ENCODE measurements at regions not wholly inside any gene's neighbourhood (a gene's known extent, or its start where the extent isn't known, plus 50 kb on each side); places are given as distances from the start of the nearest gene placed in this dataset.

DNA sequence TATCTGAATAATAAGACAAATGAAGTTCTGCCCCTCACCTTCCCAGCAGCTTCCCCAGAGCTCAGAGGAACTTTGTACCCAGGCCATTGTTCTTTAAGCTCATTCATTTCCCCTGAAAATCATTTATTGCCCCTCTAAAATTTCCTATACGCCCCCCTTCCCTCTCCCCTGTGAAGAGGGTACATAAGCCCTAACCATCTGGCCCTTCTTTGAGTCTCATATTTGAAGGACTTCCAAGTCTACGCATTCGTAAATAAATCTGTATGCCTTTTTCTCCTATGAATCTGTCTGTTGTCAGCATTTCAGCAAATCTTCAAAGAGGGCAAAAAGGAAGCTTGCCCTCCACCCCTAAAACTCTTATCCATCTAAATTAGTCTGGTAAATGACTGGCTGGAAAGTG, 73.1 kb upstream of the DST start (continued):
- TF ChIP-seq, protein P1, sequence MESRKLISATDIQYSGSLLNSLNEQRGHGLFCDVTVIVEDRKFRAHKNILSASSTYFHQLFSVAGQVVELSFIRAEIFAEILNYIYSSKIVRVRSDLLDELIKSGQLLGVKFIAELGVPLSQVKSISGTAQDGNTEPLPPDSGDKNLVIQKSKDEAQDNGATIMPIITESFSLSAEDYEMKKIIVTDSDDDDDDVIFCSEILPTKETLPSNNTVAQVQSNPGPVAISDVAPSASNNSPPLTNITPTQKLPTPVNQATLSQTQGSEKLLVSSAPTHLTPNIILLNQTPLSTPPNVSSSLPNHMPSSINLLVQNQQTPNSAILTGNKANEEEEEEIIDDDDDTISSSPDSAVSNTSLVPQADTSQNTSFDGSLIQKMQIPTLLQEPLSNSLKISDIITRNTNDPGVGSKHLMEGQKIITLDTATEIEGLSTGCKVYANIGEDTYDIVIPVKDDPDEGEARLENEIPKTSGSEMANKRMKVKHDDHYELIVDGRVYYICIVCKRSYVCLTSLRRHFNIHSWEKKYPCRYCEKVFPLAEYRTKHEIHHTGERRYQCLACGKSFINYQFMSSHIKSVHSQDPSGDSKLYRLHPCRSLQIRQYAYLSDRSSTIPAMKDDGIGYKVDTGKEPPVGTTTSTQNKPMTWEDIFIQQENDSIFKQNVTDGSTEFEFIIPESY (CRISPR knock-in tag; IDR thresholded peaks at IDR 0.05), result no peak
- TF ChIP-seq ZFP36L1 (CRISPR knock-in tag; IDR thresholded peaks at IDR 0.05) (no peak), GABPA (IDR thresholded peaks at IDR 0.05; ENCODE audit: low read depth, low read length) (no peak), GABPA (CRISPR knock-in tag; IDR thresholded peaks at IDR 0.05; ENCODE audit: low read depth) (no peak), RBFOX2 (IDR thresholded peaks at IDR 0.05; ENCODE audit: low read depth, low read length) (no peak)
- TF ChIP-seq, protein P2, sequence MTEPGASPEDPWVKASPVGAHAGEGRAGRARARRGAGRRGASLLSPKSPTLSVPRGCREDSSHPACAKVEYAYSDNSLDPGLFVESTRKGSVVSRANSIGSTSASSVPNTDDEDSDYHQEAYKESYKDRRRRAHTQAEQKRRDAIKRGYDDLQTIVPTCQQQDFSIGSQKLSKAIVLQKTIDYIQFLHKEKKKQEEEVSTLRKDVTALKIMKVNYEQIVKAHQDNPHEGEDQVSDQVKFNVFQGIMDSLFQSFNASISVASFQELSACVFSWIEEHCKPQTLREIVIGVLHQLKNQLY (CRISPR knock-in tag; IDR thresholded peaks at IDR 0.05), result no peak

DNA sequence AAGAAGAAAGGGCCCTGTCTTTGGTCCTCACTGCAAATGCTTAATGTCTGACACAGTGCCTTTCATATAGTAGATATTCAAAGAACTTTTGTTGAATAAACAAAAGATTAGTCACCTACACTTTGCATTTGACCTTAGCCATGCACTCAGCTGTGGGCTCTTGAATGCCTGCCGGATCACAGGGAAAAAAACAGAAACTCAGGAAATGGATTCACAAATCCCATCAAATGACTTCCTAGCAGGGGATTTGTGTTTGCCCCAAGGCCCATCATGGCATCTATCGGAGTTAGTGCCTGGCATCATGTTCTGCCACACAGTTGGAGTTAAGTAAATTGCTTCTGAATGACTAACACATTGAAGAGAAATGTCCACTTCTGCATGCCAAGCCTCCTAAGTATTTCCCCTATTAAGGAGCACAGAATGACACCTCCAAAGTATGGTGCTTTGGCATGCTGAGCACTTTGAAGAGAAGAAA, 72.3 kb upstream of the DST start:
- Histone ChIP-seq H3K79me2 (ENCODE audit: insufficient read depth, low read length) (no peaks in the 10 kb centered on the region), H4K20me1 (ENCODE audit: insufficient read depth, low read length) (no peaks in the 10 kb centered on the region), H3K36me3 (replicated peaks in 1 of 2; ENCODE audit: control insufficient read depth in 1 of 2, insufficient read depth in 2 of 2, low read length in 2 of 2) (no peaks in the 10 kb centered on the region), H3K4me3 (replicated peaks in 1 of 3; ENCODE audit: insufficient read depth in 1 of 3, low read depth in 2 of 3, low read length in 3 of 3) (no peak overlapping the region), H3K9ac (ENCODE audit: insufficient read depth, low read depth, low read length) (no peak overlapping the region), H3K4me1 (ENCODE audit: insufficient read depth, low read length) (peaks cover 47% of the 10 kb centered on the region), H2AFZ (ENCODE audit: low read length) (no peak overlapping the region), H3K27me3 (ENCODE audit: control insufficient read depth in 1 of 2, insufficient read depth in 2 of 2, low read length in 2 of 2) (no peaks in the 10 kb centered on the region), H3K4me2 (ENCODE audit: low read depth, low read length) (peak overlapping the region; percentile 41), H3K9me3 (ENCODE audit: low read length) (no peaks in the 10 kb centered on the region), H3K27ac (ENCODE audit: extremely low read length, insufficient read depth, low read length) (peak overlapping the region; percentile 31)
- peak; percentile 94 for ATAC-seq
- CTCF ChIA-PET (ENCODE audit: low intra/inter-chr PET ratio, low total read pairs), result no interaction called here
- BruUV-seq (replicated peaks), result no TSS peak
- peak; percentile 81 for DNase-seq (ENCODE audit: low spot score)
- POLR2A ChIA-PET, result interaction anchor here (1.5 to 3.7 kb wide), 3 partner anchors 14 to 25 kb away, joined by 3 to 15 read pairs (median 4); no protein-coding TSS in a partner anchor
- FAIRE-seq, result peak; percentile 68
- 20% methylated on average over 2 of the region's 2 CpGs for WGBS (ENCODE audit: low lambda C conversion rate)
- in situ Hi-C loops (cut with HindIII; ENCODE audit: extremely low pct_ligation_motif_present, low pct_unique_long_range_greater_than_20kb) (loop anchor here (5.0 kb wide), 2 partner anchors 37 to 132 kb away; no protein-coding TSS in a partner anchor), intact Hi-C loops (cut with micrococcal nuclease; ENCODE audit: unreplicated experiment) (no loop called here)
- TF ChIP-seq FOXC1 (CRISPR knock-in tag; IDR thresholded peaks at IDR 0.05; ENCODE audit: borderline replicate concordance) (no peak), ZNF567 (CRISPR knock-in tag; IDR thresholded peaks at IDR 0.05; ENCODE audit: borderline replicate concordance) (no peak), FOXP1 (IDR thresholded peaks at IDR 0.05) (no peak), FOXP1 (CRISPR knock-in tag; IDR thresholded peaks at IDR 0.05) (no peak), ZNF747 (CRISPR knock-in tag; IDR thresholded peaks at IDR 0.05; ENCODE audit: borderline replicate concordance) (no peak), NR2F2 (IDR thresholded peaks at IDR 0.05; ENCODE audit: borderline replicate concordance, low read depth) (peak; percentile 53; the same call in 1 of the 2 replicates), HDAC1 (CRISPR knock-in tag; IDR thresholded peaks at IDR 0.05) (no peak), ZNF251 (CRISPR knock-in tag; IDR thresholded peaks at IDR 0.05) (no peak), NFE2L2 (IDR thresholded peaks at IDR 0.05; ENCODE audit: low read length) (no peak), ZNF737 (CRISPR knock-in tag; IDR thresholded peaks at IDR 0.05; ENCODE audit: borderline replicate concordance) (no peak), ZNF577 (CRISPR knock-in tag; IDR thresholded peaks at IDR 0.05; ENCODE audit: borderline replicate concordance, low read depth) (no peak), SSRP1 (CRISPR knock-in tag; IDR thresholded peaks at IDR 0.05) (0 out of 2 replicates have a peak, but pooled peaks have one; percentile 63)
- TF ChIP-seq, protein P3, sequence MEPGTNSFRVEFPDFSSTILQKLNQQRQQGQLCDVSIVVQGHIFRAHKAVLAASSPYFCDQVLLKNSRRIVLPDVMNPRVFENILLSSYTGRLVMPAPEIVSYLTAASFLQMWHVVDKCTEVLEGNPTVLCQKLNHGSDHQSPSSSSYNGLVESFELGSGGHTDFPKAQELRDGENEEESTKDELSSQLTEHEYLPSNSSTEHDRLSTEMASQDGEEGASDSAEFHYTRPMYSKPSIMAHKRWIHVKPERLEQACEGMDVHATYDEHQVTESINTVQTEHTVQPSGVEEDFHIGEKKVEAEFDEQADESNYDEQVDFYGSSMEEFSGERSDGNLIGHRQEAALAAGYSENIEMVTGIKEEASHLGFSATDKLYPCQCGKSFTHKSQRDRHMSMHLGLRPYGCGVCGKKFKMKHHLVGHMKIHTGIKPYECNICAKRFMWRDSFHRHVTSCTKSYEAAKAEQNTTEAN (CRISPR knock-in tag; conservative IDR thresholded peaks at IDR 0.05), result no peak
- TF ChIP-seq, protein P4, sequence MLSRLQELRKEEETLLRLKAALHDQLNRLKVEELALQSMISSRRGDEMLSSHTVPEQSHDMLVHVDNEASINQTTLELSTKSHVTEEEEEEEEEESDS (CRISPR knock-in tag; IDR thresholded peaks at IDR 0.05; ENCODE audit: borderline replicate concordance), result no peak
- TF ChIP-seq, protein P5, sequence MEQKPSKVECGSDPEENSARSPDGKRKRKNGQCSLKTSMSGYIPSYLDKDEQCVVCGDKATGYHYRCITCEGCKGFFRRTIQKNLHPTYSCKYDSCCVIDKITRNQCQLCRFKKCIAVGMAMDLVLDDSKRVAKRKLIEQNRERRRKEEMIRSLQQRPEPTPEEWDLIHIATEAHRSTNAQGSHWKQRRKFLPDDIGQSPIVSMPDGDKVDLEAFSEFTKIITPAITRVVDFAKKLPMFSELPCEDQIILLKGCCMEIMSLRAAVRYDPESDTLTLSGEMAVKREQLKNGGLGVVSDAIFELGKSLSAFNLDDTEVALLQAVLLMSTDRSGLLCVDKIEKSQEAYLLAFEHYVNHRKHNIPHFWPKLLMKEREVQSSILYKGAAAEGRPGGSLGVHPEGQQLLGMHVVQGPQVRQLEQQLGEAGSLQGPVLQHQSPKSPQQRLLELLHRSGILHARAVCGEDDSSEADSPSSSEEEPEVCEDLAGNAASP (CRISPR knock-in tag; IDR thresholded peaks at IDR 0.05; ENCODE audit: borderline replicate concordance), result no peak

Measured in HepG2 (cell line).